HCT116 (cell line): ENCODE measurements at regions not wholly inside any gene's neighbourhood (a gene's known extent, or its start where the extent isn't known, plus 50 kb on each side); places are given as distances from the start of the nearest gene placed in this dataset.

Experiments used
- CEBPB ChIP-seq: IDR thresholded peaks from 2 replicates; pipeline ENCODE4 v1.6.1; 2012; ENCODE audit warnings: low read depth
- EZH2phosphoT487 ChIP-seq: fragments of 200-600 bp; IDR thresholded peaks from 2 replicates; pipeline ENCODE4 v1.6.1; 2018; ENCODE audit warnings: antibody characterized with exemption, borderline replicate concordance
- POLR2A ChIP-seq: IDR thresholded peaks from 2 replicates; pipeline ENCODE4 v1.7.0; 2011; ENCODE audit warnings: borderline replicate concordance; ENCODE audit not compliant: insufficient read depth, insufficient read length; ENCODE audit errors: extremely low read depth
- POLR2AphosphoS5 ChIP-seq: IDR thresholded peaks from 2 replicates; pipeline ENCODE4 v1.6.1; 2011; ENCODE audit warnings: mild to moderate bottlenecking, low read depth, low read length, moderate library complexity
- SP1 ChIP-seq: IDR thresholded peaks from 2 replicates; pipeline ENCODE4 v1.6.1; 2012; ENCODE audit warnings: low read depth
- SRF ChIP-seq: IDR thresholded peaks from 2 replicates; pipeline ENCODE4 v1.6.1; 2012; ENCODE audit warnings: low read depth
- TCF7L2 ChIP-seq: IDR thresholded peaks from 2 replicates; pipeline ENCODE4 v1.7.0; 2011; ENCODE audit warnings: borderline replicate concordance, inconsistent platforms; ENCODE audit not compliant: insufficient read depth, insufficient read length; ENCODE audit errors: extremely low read depth
- ZFX ChIP-seq: fragments of 450-650 bp; IDR thresholded peaks from 2 replicates; pipeline ENCODE4 v1.6.1; 2017
- ZNF274 ChIP-seq: fragments of 200-500 bp; sonication (Bioruptor generic); IDR thresholded peaks from 2 replicates; pipeline ENCODE4 v1.6.1; 2014; ENCODE audit warnings: mild to moderate bottlenecking, low read depth, low read length, inconsistent platforms
- TF ChIP-seq, protein P1 (sequence below), 3 experiments: fragments of 200-600 bp in 1 of 3; sonication (generic) in 1 of 3; IDR thresholded peaks in 2 of 3; conservative IDR thresholded peaks in 1 of 3; 2 replicates each; pipeline ENCODE4 v1.5.1; 2012 to 2017; ENCODE audit warnings: low read depth in 2 of 3, low read length in 2 of 3, antibody characterized with exemption in 1 of 3, borderline replicate concordance in 1 of 3, control low read depth in 1 of 3, mild to moderate bottlenecking in 1 of 3, mixed read lengths in 1 of 3, mixed run types in 1 of 3, moderate library complexity in 1 of 3; ENCODE audit not compliant: insufficient read depth in 1 of 3
- TF ChIP-seq, protein P2 (sequence below): IDR thresholded peaks from 2 replicates; pipeline ENCODE4 v1.6.1; 2012
- TF ChIP-seq, protein P3 (sequence below): IDR thresholded peaks from 2 replicates; pipeline ENCODE4 v1.6.1; 2012; ENCODE audit warnings: low read depth

DNA sequence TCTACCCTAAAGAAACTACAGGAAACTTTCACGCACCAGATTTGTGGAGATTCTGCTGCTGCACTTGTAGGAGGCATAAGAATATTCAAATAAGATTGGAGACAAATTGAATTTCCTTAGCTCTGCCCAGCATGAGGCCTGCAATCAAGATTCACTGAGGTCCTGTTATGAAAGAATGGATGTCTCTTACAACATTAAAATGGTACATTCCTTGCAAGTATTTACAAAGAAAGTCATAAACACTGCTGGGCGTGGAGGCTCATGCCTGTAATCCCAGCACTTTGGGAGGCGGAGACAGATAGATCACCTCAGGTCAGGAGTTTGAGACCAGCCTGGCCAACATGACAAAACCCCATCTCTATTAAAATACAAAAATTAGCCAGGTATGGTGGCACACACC lies 74.0 kb upstream of the MAP3K4 start:
- TF ChIP-seq, protein P1, sequence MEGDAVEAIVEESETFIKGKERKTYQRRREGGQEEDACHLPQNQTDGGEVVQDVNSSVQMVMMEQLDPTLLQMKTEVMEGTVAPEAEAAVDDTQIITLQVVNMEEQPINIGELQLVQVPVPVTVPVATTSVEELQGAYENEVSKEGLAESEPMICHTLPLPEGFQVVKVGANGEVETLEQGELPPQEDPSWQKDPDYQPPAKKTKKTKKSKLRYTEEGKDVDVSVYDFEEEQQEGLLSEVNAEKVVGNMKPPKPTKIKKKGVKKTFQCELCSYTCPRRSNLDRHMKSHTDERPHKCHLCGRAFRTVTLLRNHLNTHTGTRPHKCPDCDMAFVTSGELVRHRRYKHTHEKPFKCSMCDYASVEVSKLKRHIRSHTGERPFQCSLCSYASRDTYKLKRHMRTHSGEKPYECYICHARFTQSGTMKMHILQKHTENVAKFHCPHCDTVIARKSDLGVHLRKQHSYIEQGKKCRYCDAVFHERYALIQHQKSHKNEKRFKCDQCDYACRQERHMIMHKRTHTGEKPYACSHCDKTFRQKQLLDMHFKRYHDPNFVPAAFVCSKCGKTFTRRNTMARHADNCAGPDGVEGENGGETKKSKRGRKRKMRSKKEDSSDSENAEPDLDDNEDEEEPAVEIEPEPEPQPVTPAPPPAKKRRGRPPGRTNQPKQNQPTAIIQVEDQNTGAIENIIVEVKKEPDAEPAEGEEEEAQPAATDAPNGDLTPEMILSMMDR (IDR thresholded peaks at IDR 0.05 in 2 of 3, conservative IDR thresholded peaks at IDR 0.05 in 1 of 3; ENCODE audit: borderline replicate concordance in 1 of 3, insufficient read depth in 1 of 3, low read depth in 2 of 3, low read length in 2 of 3): no peak
- TF ChIP-seq POLR2AphosphoS5: no peak
- no peak for TF ChIP-seq CEBPB
- TF ChIP-seq TCF7L2: no peak
- no peak for TF ChIP-seq SRF
- no peak for TF ChIP-seq POLR2A
- no peak for TF ChIP-seq ZNF274
- TF ChIP-seq ZFX: no peak
- TF ChIP-seq, protein P2, sequence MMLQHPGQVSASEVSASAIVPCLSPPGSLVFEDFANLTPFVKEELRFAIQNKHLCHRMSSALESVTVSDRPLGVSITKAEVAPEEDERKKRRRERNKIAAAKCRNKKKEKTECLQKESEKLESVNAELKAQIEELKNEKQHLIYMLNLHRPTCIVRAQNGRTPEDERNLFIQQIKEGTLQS: no peak
- TF ChIP-seq, protein P3, sequence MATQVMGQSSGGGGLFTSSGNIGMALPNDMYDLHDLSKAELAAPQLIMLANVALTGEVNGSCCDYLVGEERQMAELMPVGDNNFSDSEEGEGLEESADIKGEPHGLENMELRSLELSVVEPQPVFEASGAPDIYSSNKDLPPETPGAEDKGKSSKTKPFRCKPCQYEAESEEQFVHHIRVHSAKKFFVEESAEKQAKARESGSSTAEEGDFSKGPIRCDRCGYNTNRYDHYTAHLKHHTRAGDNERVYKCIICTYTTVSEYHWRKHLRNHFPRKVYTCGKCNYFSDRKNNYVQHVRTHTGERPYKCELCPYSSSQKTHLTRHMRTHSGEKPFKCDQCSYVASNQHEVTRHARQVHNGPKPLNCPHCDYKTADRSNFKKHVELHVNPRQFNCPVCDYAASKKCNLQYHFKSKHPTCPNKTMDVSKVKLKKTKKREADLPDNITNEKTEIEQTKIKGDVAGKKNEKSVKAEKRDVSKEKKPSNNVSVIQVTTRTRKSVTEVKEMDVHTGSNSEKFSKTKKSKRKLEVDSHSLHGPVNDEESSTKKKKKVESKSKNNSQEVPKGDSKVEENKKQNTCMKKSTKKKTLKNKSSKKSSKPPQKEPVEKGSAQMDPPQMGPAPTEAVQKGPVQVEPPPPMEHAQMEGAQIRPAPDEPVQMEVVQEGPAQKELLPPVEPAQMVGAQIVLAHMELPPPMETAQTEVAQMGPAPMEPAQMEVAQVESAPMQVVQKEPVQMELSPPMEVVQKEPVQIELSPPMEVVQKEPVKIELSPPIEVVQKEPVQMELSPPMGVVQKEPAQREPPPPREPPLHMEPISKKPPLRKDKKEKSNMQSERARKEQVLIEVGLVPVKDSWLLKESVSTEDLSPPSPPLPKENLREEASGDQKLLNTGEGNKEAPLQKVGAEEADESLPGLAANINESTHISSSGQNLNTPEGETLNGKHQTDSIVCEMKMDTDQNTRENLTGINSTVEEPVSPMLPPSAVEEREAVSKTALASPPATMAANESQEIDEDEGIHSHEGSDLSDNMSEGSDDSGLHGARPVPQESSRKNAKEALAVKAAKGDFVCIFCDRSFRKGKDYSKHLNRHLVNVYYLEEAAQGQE: no peak
- TF ChIP-seq SP1: no peak
- TF ChIP-seq EZH2phosphoT487: no peak
